Esophagus (tissue), 2 donors: ENCODE measurements at regions not wholly inside any gene's neighbourhood (a gene's known extent, or its start where the extent isn't known, plus 50 kb on each side); places are given as distances from the start of the nearest gene placed in this dataset.
"Not testable (repeated sequence)": the region's sequence is repeated elsewhere in the genome, so short reads cannot be mapped to it uniquely, and the experiment has no call there.

Experiments
- H3K27ac ChIP-seq, 2 donors: one replicate each; pipeline ENCODE4 v1.5.1; 2013; ENCODE audit warnings: low read depth in 2 of 2, mild to moderate bottlenecking in 2 of 2, inconsistent platforms in 1 of 2, low read length in 1 of 2, moderate library complexity in 1 of 2
- H3K27me3 ChIP-seq, 2 donors: one replicate each; pipeline ENCODE4 v1.6.1; 2013; ENCODE audit warnings: low read length in 2 of 2, control low read depth in 1 of 2, mild to moderate bottlenecking in 1 of 2; ENCODE audit not compliant: insufficient read depth in 2 of 2, control insufficient read depth in 1 of 2
- H3K36me3 ChIP-seq, 2 donors: one replicate each; pipeline ENCODE4 v1.6.1; 2013; ENCODE audit warnings: low read length in 1 of 2; ENCODE audit not compliant: control insufficient read depth in 2 of 2, insufficient read depth in 2 of 2
- H3K4me1 ChIP-seq, 2 donors: one replicate each; pipeline ENCODE4 v1.6.1; 2013; ENCODE audit warnings: low read length in 1 of 2; ENCODE audit not compliant: control insufficient read depth in 2 of 2, insufficient read depth in 2 of 2
- H3K4me3 ChIP-seq, 2 donors: one replicate each; pipeline ENCODE4 v1.5.1; 2013; ENCODE audit warnings: low read length in 2 of 2, mild to moderate bottlenecking in 2 of 2, low read depth in 1 of 2, moderate library complexity in 1 of 2
- H3K9me3 ChIP-seq, 2 donors: one replicate each; pipeline ENCODE4 v1.6.1; 2013; ENCODE audit warnings: mild to moderate bottlenecking in 2 of 2, low read depth in 1 of 2, low read length in 1 of 2, moderate library complexity in 1 of 2; ENCODE audit not compliant: control insufficient read depth in 2 of 2, insufficient read depth in 1 of 2
- WGBS, 2 donors: extraction: QIAGEN DNeasy Blood & Tissue Kit; methylation state at CpG; one replicate each; pipeline ENCODE4 v1.1.7; 2013; 5-methylcytosine and 5-hydroxymethylcytosine counted together
- donor health status: healthy with polysubstance abuse.
- donor health status: Bipolar disorder and iron deficiency.

GRCh38 chr7:131628634-131629033 is 72.2 kb upstream of the PODXL start:
- H3K9me3 ChIP-seq = no peaks in the 10 kb centered on the region
- no peaks in the 10 kb centered on the region for H3K27me3 ChIP-seq
- no peak overlapping the region for H3K4me3 ChIP-seq
- no peak overlapping the region for H3K27ac ChIP-seq
- WGBS, 2 donors = 70 to 78% methylated on average over 8 of the region's 8 CpGs
- H3K36me3 ChIP-seq = no peaks in the 10 kb centered on the region
- peaks cover 2 to 4% of the 10 kb centered on the region in 2 donors for H3K4me1 ChIP-seq

- peaks cover 2 to 4% of the 10 kb centered on the region in 2 donors for H3K4me1 ChIP-seq
- no peaks in the 10 kb centered on the region for H3K9me3 ChIP-seq
- H3K27ac ChIP-seq = no peak overlapping the region
- H3K27me3 ChIP-seq = no peaks in the 10 kb centered on the region
- no peak overlapping the region for H3K4me3 ChIP-seq
- WGBS, 2 donors = 49 to 50% methylated on average over 6 of the region's 6 CpGs
- no peaks in the 10 kb centered on the region for H3K36me3 ChIP-seq
These were observed 71.3 kb upstream of the PODXL start for GRCh38 chr7:131627735-131628190.

- WGBS, 2 donors = 86 to 89% methylated on average over 6 of the region's 6 CpGs
- Histone ChIP-seq H3K27ac (no peak overlapping the region), H3K9me3 (no peaks in the 10 kb centered on the region), H3K27me3 (no peaks in the 10 kb centered on the region), H3K4me3 (no peak overlapping the region), H3K4me1 (peaks cover 2 to 4% of the 10 kb centered on the region in 2 donors), H3K36me3 (no peaks in the 10 kb centered on the region)
These were observed 70.2 kb upstream of the PODXL start for GRCh38 chr7:131626643-131627042.

- Histone ChIP-seq H3K9me3 (no peaks in the 10 kb centered on the region), H3K36me3 (no peaks in the 10 kb centered on the region), H3K27me3 (no peaks in the 10 kb centered on the region), H3K4me3 (no peak overlapping the region), H3K4me1 (peaks cover 2 to 4% of the 10 kb centered on the region in 2 donors), H3K27ac (no peak overlapping the region)
- 41 to 47% methylated on average over 12 of the region's 12 CpGs for WGBS, 2 donors
These were observed 69.5 kb upstream of the PODXL start for GRCh38 chr7:131625817-131626372.

- not testable (repeated sequence) for H3K27me3 ChIP-seq, H3K9me3 ChIP-seq, H3K27ac ChIP-seq, H3K36me3 ChIP-seq, H3K4me3 ChIP-seq, H3K4me1 ChIP-seq
- WGBS, 2 donors = 82 to 90% methylated on average over 9 of the region's 9 CpGs
These were observed 68.9 kb upstream of the PODXL start for GRCh38 chr7:131625345-131625744.

GRCh38 chr7:131624536-131624935 is 68.1 kb upstream of the PODXL start:
- H3K27me3 ChIP-seq = no peaks in the 10 kb centered on the region
- no peaks in the 10 kb centered on the region for H3K36me3 ChIP-seq
- no peak overlapping the region for H3K4me3 ChIP-seq
- WGBS, 2 donors = 81 to 83% methylated on average over 7 of the region's 7 CpGs
- no peaks in the 10 kb centered on the region for H3K9me3 ChIP-seq
- no peaks in the 10 kb centered on the region for H3K4me1 ChIP-seq
- no peak overlapping the region for H3K27ac ChIP-seq

- Histone ChIP-seq H3K4me1 (no peaks in the 10 kb centered on the region), H3K27me3 (no peaks in the 10 kb centered on the region), H3K27ac (no peak overlapping the region), H3K36me3 (no peaks in the 10 kb centered on the region), H3K4me3 (no peak overlapping the region), H3K9me3 (no peaks in the 10 kb centered on the region)
- WGBS, 2 donors = 40 to 44% methylated on average over 10 of the region's 10 CpGs
These were observed 66.7 kb upstream of the PODXL start for GRCh38 chr7:131623154-131623553.

GRCh38 chr7:131621652-131622051 is 65.2 kb upstream of the PODXL start:
- H3K4me3 ChIP-seq = no peak overlapping the region
- H3K27me3 ChIP-seq = no peaks in the 10 kb centered on the region
- no peak overlapping the region for H3K27ac ChIP-seq
- WGBS, 2 donors = 59 to 60% methylated on average over 2 of the region's 2 CpGs
- H3K36me3 ChIP-seq = no peaks in the 10 kb centered on the region
- H3K4me1 ChIP-seq = no peaks in the 10 kb centered on the region
- H3K9me3 ChIP-seq = no peaks in the 10 kb centered on the region

GRCh38 chr7:131620673-131621609 is 64.5 kb upstream of the PODXL start:
- Histone ChIP-seq H3K36me3 (no peaks in the 10 kb centered on the region), H3K27me3 (no peaks in the 10 kb centered on the region), H3K4me3 (no peak overlapping the region), H3K27ac (no peak overlapping the region), H3K4me1 (no peaks in the 10 kb centered on the region), H3K9me3 (no peaks in the 10 kb centered on the region)
- 70 to 71% methylated on average over 8 of the region's 8 CpGs for WGBS, 2 donors
